ENCODE measurements at regions not wholly inside any gene's neighbourhood (a gene's known extent, or its start where the extent isn't known, plus 50 kb on each side); places are given as distances from the start of the nearest gene placed in this dataset.
A peak's percentile ranks its signal among the peaks of the same experiment; 100 is the strongest.

DNA sequence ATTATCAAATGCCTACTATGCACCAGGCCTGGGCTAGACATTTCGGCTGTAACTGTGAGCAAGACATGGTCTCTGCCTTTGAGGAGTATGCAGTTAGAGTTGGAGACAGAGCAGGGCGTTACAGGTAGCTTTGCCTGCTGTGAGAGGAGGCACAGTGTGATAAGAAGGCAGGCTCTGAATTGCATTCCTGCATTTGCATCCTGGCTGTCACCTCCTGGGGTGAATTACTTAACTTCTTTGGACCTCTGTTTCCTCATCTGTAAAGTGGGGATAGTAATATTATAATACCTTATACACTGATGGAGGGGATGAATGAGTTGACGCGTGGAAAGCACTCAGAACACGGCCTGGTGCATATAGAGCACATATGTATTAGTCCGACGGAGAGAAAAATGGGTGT is 118.1 kb upstream of the ARHGAP20 start:
- Histone ChIP-seq H2BK20ac (ENCODE audit: low read depth, low read length, poor library complexity, severe bottlenecking) (no peak overlapping the region), H3K18ac (ENCODE audit: insufficient read length, low read depth, low read length) (no peak overlapping the region), H3K27me3 (ENCODE audit: insufficient read depth, low read length) (no peaks in the 10 kb centered on the region), H4K5ac (ENCODE audit: insufficient read length, low read depth, low read length) (no peak overlapping the region), H3K27ac (ENCODE audit: insufficient read length, low read depth, low read length) (no peak overlapping the region), H3T11ph (ENCODE audit: low read length) (no peak overlapping the region), H2BK5ac (ENCODE audit: insufficient read length, low read length) (no peak overlapping the region), H4K8ac (replicated peaks; ENCODE audit: insufficient read length, low read depth, low read length) (no peak overlapping the region), H4K20me1 (ENCODE audit: control insufficient read depth, insufficient read depth, insufficient read length) (no peaks in the 10 kb centered on the region), H3K56ac (ENCODE audit: insufficient read length, low read depth, low read length) (no peak overlapping the region), H3K23ac (ENCODE audit: insufficient read length, low read depth, low read length) (no peak overlapping the region), H2AK5ac (ENCODE audit: insufficient read length, low read length) (no peak overlapping the region), H3K23me2 (ENCODE audit: insufficient read length, low read depth, low read length, poor library complexity, severe bottlenecking) (no peaks in the 10 kb centered on the region), H3K4me1 (ENCODE audit: insufficient read depth, low read length) (no peaks in the 10 kb centered on the region), H3K4ac (ENCODE audit: low read depth, low read length) (no peak overlapping the region), H4K91ac (ENCODE audit: insufficient read length, low read depth, low read length) (no peak overlapping the region), H3K79me1 (ENCODE audit: insufficient read depth, low read depth, low read length, poor library complexity, severe bottlenecking) (no peaks in the 10 kb centered on the region), H3K9ac (ENCODE audit: extremely low read depth, insufficient read length, low read length) (no peak overlapping the region), H2BK120ac (ENCODE audit: low read depth, low read length, poor library complexity, severe bottlenecking) (no peak overlapping the region), H2BK15ac (ENCODE audit: low read depth, low read length) (no peak overlapping the region), H3K4me2 (ENCODE audit: insufficient read depth, insufficient read length, low read length) (no peak overlapping the region), H3K14ac (ENCODE audit: insufficient read depth, low read length) (no peak overlapping the region), H3K9me3 (ENCODE audit: control insufficient read depth, low read depth, low read length) (no peaks in the 10 kb centered on the region), H2AFZ (ENCODE audit: low read length) (no peak overlapping the region), H3K79me2 (ENCODE audit: insufficient read depth, low read length) (no peaks in the 10 kb centered on the region), H2BK12ac (ENCODE audit: insufficient read length, low read depth, low read length) (no peak overlapping the region)
- Mint-ChIP-seq H3K27me3 (ENCODE audit: low read depth) (no peaks in the 10 kb centered on the region), H3K27ac (no peak overlapping the region), H3K9me3 (no peaks in the 10 kb centered on the region), H3K4me1 (peaks cover 10 to 17% of the 10 kb centered on the region in 2 experiments), H3K36me3 (ENCODE audit: insufficient read depth in 1 of 3, low read depth in 3 of 3) (no peaks in the 10 kb centered on the region), H3K4me3 (no peak overlapping the region)
- DNase-seq, result peak; percentile 28
- no CpG with 5 or more reads among the region's 7 CpGs for WGBS (ENCODE audit: extremely low coverage, insufficient read length, low lambda C conversion rate)
- TF ChIP-seq, protein P1, sequence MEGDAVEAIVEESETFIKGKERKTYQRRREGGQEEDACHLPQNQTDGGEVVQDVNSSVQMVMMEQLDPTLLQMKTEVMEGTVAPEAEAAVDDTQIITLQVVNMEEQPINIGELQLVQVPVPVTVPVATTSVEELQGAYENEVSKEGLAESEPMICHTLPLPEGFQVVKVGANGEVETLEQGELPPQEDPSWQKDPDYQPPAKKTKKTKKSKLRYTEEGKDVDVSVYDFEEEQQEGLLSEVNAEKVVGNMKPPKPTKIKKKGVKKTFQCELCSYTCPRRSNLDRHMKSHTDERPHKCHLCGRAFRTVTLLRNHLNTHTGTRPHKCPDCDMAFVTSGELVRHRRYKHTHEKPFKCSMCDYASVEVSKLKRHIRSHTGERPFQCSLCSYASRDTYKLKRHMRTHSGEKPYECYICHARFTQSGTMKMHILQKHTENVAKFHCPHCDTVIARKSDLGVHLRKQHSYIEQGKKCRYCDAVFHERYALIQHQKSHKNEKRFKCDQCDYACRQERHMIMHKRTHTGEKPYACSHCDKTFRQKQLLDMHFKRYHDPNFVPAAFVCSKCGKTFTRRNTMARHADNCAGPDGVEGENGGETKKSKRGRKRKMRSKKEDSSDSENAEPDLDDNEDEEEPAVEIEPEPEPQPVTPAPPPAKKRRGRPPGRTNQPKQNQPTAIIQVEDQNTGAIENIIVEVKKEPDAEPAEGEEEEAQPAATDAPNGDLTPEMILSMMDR (conservative IDR thresholded peaks at IDR 0.05), result no peak
